Gastroesophageal sphincter (tissue), 4 donors: ENCODE measurements at regions not wholly inside any gene's neighbourhood (a gene's known extent, or its start where the extent isn't known, plus 50 kb on each side); places are given as distances from the start of the nearest gene placed in this dataset.

ENCODE experiments used
- ATAC-seq: fragments of 150-250 bp; one replicate; pipeline ENCODE4 v1.9.1; 2016; ENCODE audit warnings: mild to moderate bottlenecking, moderate library complexity
- H3K27ac ChIP-seq, 4 donors: fragments of 200-600 bp; sonication (generic) in 3 of 4; 1 replicate in 3 of 4; 2 replicates in 1 of 4; pipeline ENCODE4 v1.5.1; 2016 to 2019
- H3K27me3 ChIP-seq: fragments of 200-600 bp; sonication (generic); one replicate; pipeline ENCODE4 v1.5.1; 2019
- H3K36me3 ChIP-seq, 2 donors: fragments of 200-600 bp; sonication (generic); one replicate each; pipeline ENCODE4 v1.5.1; 2019; ENCODE audit warnings: control low read depth in 1 of 2
- H3K4me1 ChIP-seq, 3 donors: fragments of 200-600 bp; sonication (generic); 1 replicate in 2 of 3; 2 replicates in 1 of 3; pipeline ENCODE4 v1.5.1; 2016 to 2019; ENCODE audit warnings: control low read depth in 2 of 3
- H3K4me3 ChIP-seq, 2 donors: fragments of 200-600 bp; sonication (generic); one replicate each; pipeline ENCODE4 v1.5.1; 2019; ENCODE audit warnings: mild to moderate bottlenecking in 1 of 2, moderate library complexity in 1 of 2
- H3K9me3 ChIP-seq, 3 donors: fragments of 200-600 bp; sonication (generic); one replicate each; pipeline ENCODE4 v1.5.1; 2017 to 2019; ENCODE audit warnings: control low read depth in 2 of 3
- EP300 ChIP-seq: sonication (generic); formaldehyde crosslinking; IDR thresholded peaks from one replicate; pipeline ENCODE4 v1.6.1; 2017; ENCODE audit warnings: antibody characterized with exemption, mild to moderate bottlenecking
- POLR2A ChIP-seq, 2 donors: fragments of 450-650 bp; IDR thresholded peaks; one replicate each; pipeline ENCODE4 v1.6.1; 2017; ENCODE audit warnings: antibody characterized with exemption in 2 of 2, mild to moderate bottlenecking in 2 of 2, moderate library complexity in 1 of 2
- POLR2AphosphoS5 ChIP-seq: sonication (generic); formaldehyde crosslinking; IDR thresholded peaks from one replicate; pipeline ENCODE4 v1.6.1; 2017; ENCODE audit warnings: antibody characterized with exemption
- WGBS, 2 donors: methylation state at CpG; one replicate each; pipeline ENCODE4 v1.1.5; 2018; ENCODE audit warnings: low coverage in 1 of 2; 5-methylcytosine and 5-hydroxymethylcytosine counted together
- TF ChIP-seq, protein P1 (sequence below), 4 experiments: fragments of 200-600 bp in 2 of 4; fragments of 450-650 bp in 2 of 4; sonication (generic) in 1 of 4; IDR thresholded peaks; one replicate each; pipeline ENCODE4 v1.5.1; 2017 to 2019; ENCODE audit warnings: antibody characterized with exemption in 4 of 4, mild to moderate bottlenecking in 2 of 4, moderate library complexity in 2 of 4

GRCh38 chr4:24024605-24025004 lies 134.8 kb upstream of the PPARGC1A start:
- H3K27ac ChIP-seq, result peak overlapping the region in 1 of 4 donors; percentile 54
- no peak overlapping the region for H3K4me3 ChIP-seq
- no peak for ATAC-seq
- no peaks in the 10 kb centered on the region for H3K36me3 ChIP-seq
- H3K4me1 ChIP-seq, result peaks cover 0 to 6% (median 0%) of the 10 kb centered on the region in 3 donors
- H3K27me3 ChIP-seq, result no peaks in the 10 kb centered on the region
- no peaks in the 10 kb centered on the region for H3K9me3 ChIP-seq
- no peak for TF ChIP-seq POLR2AphosphoS5
- TF ChIP-seq, protein P1, sequence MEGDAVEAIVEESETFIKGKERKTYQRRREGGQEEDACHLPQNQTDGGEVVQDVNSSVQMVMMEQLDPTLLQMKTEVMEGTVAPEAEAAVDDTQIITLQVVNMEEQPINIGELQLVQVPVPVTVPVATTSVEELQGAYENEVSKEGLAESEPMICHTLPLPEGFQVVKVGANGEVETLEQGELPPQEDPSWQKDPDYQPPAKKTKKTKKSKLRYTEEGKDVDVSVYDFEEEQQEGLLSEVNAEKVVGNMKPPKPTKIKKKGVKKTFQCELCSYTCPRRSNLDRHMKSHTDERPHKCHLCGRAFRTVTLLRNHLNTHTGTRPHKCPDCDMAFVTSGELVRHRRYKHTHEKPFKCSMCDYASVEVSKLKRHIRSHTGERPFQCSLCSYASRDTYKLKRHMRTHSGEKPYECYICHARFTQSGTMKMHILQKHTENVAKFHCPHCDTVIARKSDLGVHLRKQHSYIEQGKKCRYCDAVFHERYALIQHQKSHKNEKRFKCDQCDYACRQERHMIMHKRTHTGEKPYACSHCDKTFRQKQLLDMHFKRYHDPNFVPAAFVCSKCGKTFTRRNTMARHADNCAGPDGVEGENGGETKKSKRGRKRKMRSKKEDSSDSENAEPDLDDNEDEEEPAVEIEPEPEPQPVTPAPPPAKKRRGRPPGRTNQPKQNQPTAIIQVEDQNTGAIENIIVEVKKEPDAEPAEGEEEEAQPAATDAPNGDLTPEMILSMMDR (IDR thresholded peaks at IDR 0.05), result no peak
- TF ChIP-seq POLR2A (IDR thresholded peaks at IDR 0.05), result no peak
- TF ChIP-seq EP300, result no peak
- WGBS, 2 donors, result 24 to 51% methylated on average over 3 to 4 of the region's 4 CpGs

DNA sequence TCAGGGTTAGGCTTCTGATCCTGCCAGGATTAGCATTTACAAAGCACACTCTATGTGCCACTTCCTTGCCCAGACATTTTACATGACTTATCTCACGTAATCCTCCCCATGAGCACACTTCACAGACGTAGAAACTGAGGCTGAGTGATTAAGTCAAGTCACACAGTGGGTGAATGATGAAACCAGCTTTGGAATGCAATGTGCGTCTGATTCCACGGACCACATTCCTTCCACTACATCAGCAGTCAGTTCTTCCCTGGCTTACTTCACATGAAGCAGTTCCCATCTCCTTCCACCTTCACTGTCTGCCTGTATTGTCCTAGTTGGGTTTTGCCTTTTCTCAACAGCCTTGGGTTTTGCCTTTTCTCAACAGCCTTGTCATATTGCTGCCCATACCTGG lies 134.3 kb upstream of the PPARGC1A start:
- 58 to 65% methylated on average over 4 of the region's 4 CpGs for WGBS, 2 donors

DNA sequence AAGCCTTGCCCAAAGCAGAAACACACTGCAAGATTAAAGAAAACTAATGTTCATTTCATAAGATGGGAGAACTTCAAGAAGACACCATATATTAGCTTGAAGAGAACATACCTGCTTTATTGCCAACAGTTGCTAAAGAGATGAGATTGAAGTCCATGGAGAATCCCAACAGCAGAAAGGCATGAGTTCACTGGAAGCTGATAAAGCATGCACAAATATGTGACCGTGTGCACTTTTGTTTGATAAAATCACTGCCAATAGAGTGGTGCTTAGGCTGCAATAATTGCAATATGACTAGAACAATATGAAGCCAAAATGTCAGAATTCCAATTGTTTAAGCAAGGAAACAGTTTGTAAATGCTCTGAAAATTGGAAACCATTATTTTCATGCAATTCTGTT lies 125.9 kb upstream of the PPARGC1A start:
- Histone ChIP-seq H3K4me3 (no peak overlapping the region), H3K36me3 (no peaks in the 10 kb centered on the region), H3K9me3 (no peaks in the 10 kb centered on the region), H3K27me3 (no peaks in the 10 kb centered on the region), H3K4me1 (no peaks in the 10 kb centered on the region), H3K27ac (no peak overlapping the region)
- TF ChIP-seq, protein P1 (IDR thresholded peaks at IDR 0.05), result no peak
- no peak for TF ChIP-seq EP300
- TF ChIP-seq POLR2AphosphoS5, result no peak
- no peak for TF ChIP-seq POLR2A (IDR thresholded peaks at IDR 0.05)
- 83 to 88% methylated on average over 1 of the region's 1 CpG for WGBS, 2 donors
- ATAC-seq, result no peak

More for the DNA sequence above, 134.3 kb upstream of the PPARGC1A start:
- Histone ChIP-seq H3K27ac (peak overlapping the region in 1 of 4 donors; percentile 54), H3K9me3 (no peaks in the 10 kb centered on the region), H3K4me3 (no peak overlapping the region), H3K4me1 (peaks cover 0 to 6% (median 0%) of the 10 kb centered on the region in 3 donors), H3K36me3 (no peaks in the 10 kb centered on the region), H3K27me3 (no peaks in the 10 kb centered on the region)
- TF ChIP-seq POLR2AphosphoS5, result no peak
- TF ChIP-seq, protein P1 (IDR thresholded peaks at IDR 0.05), result peak in 1 of 4 experiments; percentile 23
- peak; percentile 81 for ATAC-seq

GRCh38 chr4:24013668-24014422 lies 124.0 kb upstream of the PPARGC1A start:
- H3K27ac ChIP-seq, result no peak overlapping the region
- H3K27me3 ChIP-seq, result no peaks in the 10 kb centered on the region
- ATAC-seq, result no peak
- WGBS, 2 donors, result 64 to 67% methylated on average over 4 to 8 of the region's 8 CpGs
- no peak overlapping the region for H3K4me3 ChIP-seq
- no peaks in the 10 kb centered on the region for H3K36me3 ChIP-seq
- TF ChIP-seq, protein P1 (IDR thresholded peaks at IDR 0.05), result no peak
- TF ChIP-seq EP300 (no peak), POLR2A (IDR thresholded peaks at IDR 0.05) (no peak), POLR2AphosphoS5 (no peak)
- H3K9me3 ChIP-seq, result no peaks in the 10 kb centered on the region
- no peaks in the 10 kb centered on the region for H3K4me1 ChIP-seq

GRCh38 chr4:24010994-24011393 lies 121.1 kb upstream of the PPARGC1A start:
- no peaks in the 10 kb centered on the region for H3K9me3 ChIP-seq
- no peaks in the 10 kb centered on the region for H3K4me1 ChIP-seq
- no peak for ATAC-seq
- H3K36me3 ChIP-seq, result no peaks in the 10 kb centered on the region
- H3K4me3 ChIP-seq, result no peak overlapping the region
- H3K27ac ChIP-seq, result no peak overlapping the region
- WGBS, 2 donors, result 67 to 100% methylated on average over 1 of the region's 1 CpG
- TF ChIP-seq, protein P1 (IDR thresholded peaks at IDR 0.05), result no peak
- TF ChIP-seq POLR2AphosphoS5 (no peak), EP300 (no peak), POLR2A (IDR thresholded peaks at IDR 0.05) (no peak)
- no peaks in the 10 kb centered on the region for H3K27me3 ChIP-seq
